ENCODE measurements at regions not wholly inside any gene's neighbourhood (a gene's known extent, or its start where the extent isn't known, plus 50 kb on each side); places are given as distances from the start of the nearest gene placed in this dataset.

- TF ChIP-seq, protein P1, sequence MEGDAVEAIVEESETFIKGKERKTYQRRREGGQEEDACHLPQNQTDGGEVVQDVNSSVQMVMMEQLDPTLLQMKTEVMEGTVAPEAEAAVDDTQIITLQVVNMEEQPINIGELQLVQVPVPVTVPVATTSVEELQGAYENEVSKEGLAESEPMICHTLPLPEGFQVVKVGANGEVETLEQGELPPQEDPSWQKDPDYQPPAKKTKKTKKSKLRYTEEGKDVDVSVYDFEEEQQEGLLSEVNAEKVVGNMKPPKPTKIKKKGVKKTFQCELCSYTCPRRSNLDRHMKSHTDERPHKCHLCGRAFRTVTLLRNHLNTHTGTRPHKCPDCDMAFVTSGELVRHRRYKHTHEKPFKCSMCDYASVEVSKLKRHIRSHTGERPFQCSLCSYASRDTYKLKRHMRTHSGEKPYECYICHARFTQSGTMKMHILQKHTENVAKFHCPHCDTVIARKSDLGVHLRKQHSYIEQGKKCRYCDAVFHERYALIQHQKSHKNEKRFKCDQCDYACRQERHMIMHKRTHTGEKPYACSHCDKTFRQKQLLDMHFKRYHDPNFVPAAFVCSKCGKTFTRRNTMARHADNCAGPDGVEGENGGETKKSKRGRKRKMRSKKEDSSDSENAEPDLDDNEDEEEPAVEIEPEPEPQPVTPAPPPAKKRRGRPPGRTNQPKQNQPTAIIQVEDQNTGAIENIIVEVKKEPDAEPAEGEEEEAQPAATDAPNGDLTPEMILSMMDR (IDR thresholded peaks at IDR 0.05), result no peak
- Histone ChIP-seq H3K4me1 (no peaks in the 10 kb centered on the region), H3K27ac (no peak overlapping the region), H3K79me2 (no peaks in the 10 kb centered on the region), H2AFZ (no peak overlapping the region), H3K27me3 (ENCODE audit: control insufficient read depth, insufficient read depth, low read length) (no peaks in the 10 kb centered on the region), H3K4me2 (ENCODE audit: low read length) (no peak overlapping the region), H3K9ac (no peak overlapping the region), H3K36me3 (ENCODE audit: control insufficient read depth, insufficient read depth, low read length) (no peaks in the 10 kb centered on the region), H3K9me3 (ENCODE audit: control insufficient read depth, low read length) (no peaks in the 10 kb centered on the region), H3K4me3 (ENCODE audit: low read depth, low read length) (no peak overlapping the region)
These were observed 120.4 kb downstream of the TDRD15 start for GRCh38 chr2:21244161-21244560.

- Histone ChIP-seq H3K4me2 (ENCODE audit: low read length) (no peak overlapping the region), H3K9me3 (ENCODE audit: control insufficient read depth, low read length) (no peaks in the 10 kb centered on the region), H3K27ac (no peak overlapping the region), H3K79me2 (no peaks in the 10 kb centered on the region), H3K4me1 (no peaks in the 10 kb centered on the region), H3K4me3 (ENCODE audit: low read depth, low read length) (no peak overlapping the region), H3K9ac (no peak overlapping the region), H2AFZ (no peak overlapping the region), H3K36me3 (ENCODE audit: control insufficient read depth, insufficient read depth, low read length) (no peaks in the 10 kb centered on the region), H3K27me3 (ENCODE audit: control insufficient read depth, insufficient read depth, low read length) (no peaks in the 10 kb centered on the region)
- TF ChIP-seq, protein P1 (IDR thresholded peaks at IDR 0.05), result no peak
These were observed 121.8 kb downstream of the TDRD15 start for GRCh38 chr2:21245565-21245964.

DNA sequence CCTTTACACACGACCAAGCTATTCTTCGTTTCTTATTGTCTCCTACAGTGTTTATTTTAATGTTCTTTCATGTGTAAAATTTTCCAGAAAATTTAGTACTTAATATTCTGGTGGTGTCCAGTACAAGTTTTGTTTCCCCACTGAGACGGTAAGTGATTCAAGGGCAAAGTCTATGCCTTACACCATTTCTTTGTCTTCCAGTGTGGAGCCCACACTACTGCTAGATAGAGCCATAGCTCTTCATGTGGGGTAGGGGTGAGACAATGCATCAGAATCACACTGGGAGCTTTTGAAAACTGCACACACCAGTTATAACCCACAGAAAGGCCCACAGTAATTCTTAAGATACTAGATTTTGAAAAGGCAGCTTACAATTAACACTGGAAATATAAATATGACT lies 125.6 kb downstream of the TDRD15 start:
- Histone ChIP-seq H3K79me2 (no peaks in the 10 kb centered on the region), H3K27me3 (ENCODE audit: control insufficient read depth, insufficient read depth, low read length) (no peaks in the 10 kb centered on the region), H3K4me1 (no peaks in the 10 kb centered on the region), H3K9me3 (ENCODE audit: control insufficient read depth, low read length) (no peaks in the 10 kb centered on the region), H2AFZ (no peak overlapping the region), H3K36me3 (ENCODE audit: control insufficient read depth, insufficient read depth, low read length) (no peaks in the 10 kb centered on the region), H3K27ac (no peak overlapping the region), H3K9ac (no peak overlapping the region), H3K4me3 (ENCODE audit: low read depth, low read length) (no peak overlapping the region), H3K4me2 (ENCODE audit: low read length) (no peak overlapping the region)
- TF ChIP-seq, protein P1 (IDR thresholded peaks at IDR 0.05), result no peak

DNA sequence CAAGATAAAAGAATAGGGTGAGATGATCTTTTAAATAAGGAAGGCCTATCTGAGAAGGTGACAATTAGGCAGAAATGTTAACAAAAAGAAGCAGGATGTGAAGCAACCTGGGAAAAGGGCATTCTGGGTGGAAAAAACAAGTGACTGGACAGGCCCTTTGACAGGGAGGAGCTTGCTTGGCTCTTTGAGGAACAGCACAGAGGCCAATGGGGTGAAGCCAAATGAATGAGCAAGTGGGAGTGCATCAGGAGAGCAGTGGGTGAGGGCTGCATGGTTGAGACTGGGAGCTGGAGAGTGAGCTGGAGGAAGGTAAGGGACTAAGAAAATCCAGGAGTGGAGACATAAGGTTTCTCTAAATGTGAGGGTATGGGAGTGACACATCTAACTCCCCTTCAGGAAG lies 126.9 kb downstream of the TDRD15 start:
- no peak overlapping the region for H3K27ac ChIP-seq
- no peak overlapping the region for H3K4me3 ChIP-seq (ENCODE audit: low read depth, low read length)
- H3K79me2 ChIP-seq, result no peaks in the 10 kb centered on the region
- H3K4me1 ChIP-seq, result no peaks in the 10 kb centered on the region
- no peak overlapping the region for H3K4me2 ChIP-seq (ENCODE audit: low read length)
- TF ChIP-seq, protein P1 (IDR thresholded peaks at IDR 0.05), result no peak
- no peaks in the 10 kb centered on the region for H3K9me3 ChIP-seq (ENCODE audit: control insufficient read depth, low read length)
- H3K9ac ChIP-seq, result no peak overlapping the region
- H3K36me3 ChIP-seq (ENCODE audit: control insufficient read depth, insufficient read depth, low read length), result no peaks in the 10 kb centered on the region
- H2AFZ ChIP-seq, result no peak overlapping the region
- no peaks in the 10 kb centered on the region for H3K27me3 ChIP-seq (ENCODE audit: control insufficient read depth, insufficient read depth, low read length)

DNA sequence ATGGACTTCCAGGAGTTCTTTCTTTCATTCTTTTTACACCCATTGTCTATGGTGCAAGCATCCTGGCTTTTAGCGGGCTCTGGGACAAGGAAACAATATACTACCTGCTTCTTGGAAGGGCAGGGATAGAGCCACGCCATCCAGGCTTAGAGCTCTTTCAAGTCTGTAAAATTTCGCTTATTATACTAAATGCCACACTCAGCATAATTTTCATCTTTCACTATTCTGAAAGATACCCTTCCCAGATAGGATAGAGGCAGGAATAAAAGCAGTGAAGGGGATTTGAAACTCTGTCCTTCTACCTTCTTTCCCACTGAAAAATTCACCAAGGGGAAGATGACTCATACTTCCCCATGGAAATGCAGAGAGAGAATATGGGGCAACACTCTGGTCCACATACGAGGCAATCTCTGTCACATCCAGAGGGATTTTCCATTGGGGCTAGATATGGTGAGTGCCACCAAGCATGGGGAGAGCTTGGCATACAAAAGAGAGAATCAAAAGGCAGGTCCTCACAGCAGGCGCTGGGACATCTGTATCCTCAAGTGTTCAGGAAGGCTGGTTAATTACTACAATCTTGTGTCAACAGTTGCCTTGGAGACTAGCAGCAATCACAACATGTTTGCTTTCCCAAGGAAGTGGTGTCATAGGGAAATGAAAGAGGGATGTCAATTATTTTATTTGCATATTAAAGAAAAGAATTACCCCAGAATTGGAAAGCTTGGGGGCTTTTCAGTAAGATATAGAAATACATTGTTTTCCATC lies 127.6 kb downstream of the TDRD15 start:
- H2AFZ ChIP-seq, result no peak overlapping the region
- H3K27ac ChIP-seq, result no peak overlapping the region
- TF ChIP-seq, protein P1 (IDR thresholded peaks at IDR 0.05), result no peak
- H3K79me2 ChIP-seq, result no peaks in the 10 kb centered on the region
- no peak overlapping the region for H3K4me2 ChIP-seq (ENCODE audit: low read length)
- no peaks in the 10 kb centered on the region for H3K36me3 ChIP-seq (ENCODE audit: control insufficient read depth, insufficient read depth, low read length)
- H3K4me3 ChIP-seq (ENCODE audit: low read depth, low read length), result no peak overlapping the region
- no peaks in the 10 kb centered on the region for H3K27me3 ChIP-seq (ENCODE audit: control insufficient read depth, insufficient read depth, low read length)
- H3K9me3 ChIP-seq (ENCODE audit: control insufficient read depth, low read length), result no peaks in the 10 kb centered on the region
- H3K4me1 ChIP-seq, result no peaks in the 10 kb centered on the region
- no peak overlapping the region for H3K9ac ChIP-seq

Measured in parathyroid adenoma (tissue), 2 donors.